IPS-20b (cell line): ENCODE measurements at regions not wholly inside any gene's neighbourhood (a gene's known extent, or its start where the extent isn't known, plus 50 kb on each side); places are given as distances from the start of the nearest gene placed in this dataset.
"Not testable (repeated sequence)": the region's sequence is repeated elsewhere in the genome, so short reads cannot be mapped to it uniquely, and the experiment has no call there.

Source experiments
- H3K27ac ChIP-seq: one replicate; pipeline ENCODE4 v1.5.1; 2013; ENCODE audit warnings: low read length
- H3K27me3 ChIP-seq: 2 replicates; pipeline ENCODE4 v1.6.1; 2013; ENCODE audit warnings: mild to moderate bottlenecking, low read length, inconsistent platforms; ENCODE audit not compliant: insufficient read depth
- H3K36me3 ChIP-seq: 2 replicates; pipeline ENCODE4 v1.6.1; 2013; ENCODE audit warnings: low read depth, mild to moderate bottlenecking, inconsistent platforms, low read length, moderate library complexity; ENCODE audit not compliant: insufficient read depth
- H3K4me1 ChIP-seq: 2 replicates; pipeline ENCODE4 v1.6.1; 2013; ENCODE audit warnings: mild to moderate bottlenecking, control low read depth, inconsistent platforms, low read length, moderate library complexity; ENCODE audit not compliant: insufficient read depth
- H3K4me3 ChIP-seq: 2 replicates; pipeline ENCODE4 v1.5.1; 2013; ENCODE audit warnings: mild to moderate bottlenecking, low read length, inconsistent platforms
- H3K9ac ChIP-seq: 2 replicates; pipeline ENCODE4 v1.6.1; 2013; ENCODE audit warnings: low read depth, mild to moderate bottlenecking, inconsistent platforms, low read length, moderate library complexity
- H3K9me3 ChIP-seq: 2 replicates; pipeline ENCODE4 v1.6.1; 2013; ENCODE audit warnings: mild to moderate bottlenecking, low read depth, low read length, inconsistent platforms; ENCODE audit not compliant: insufficient read depth

DNA sequence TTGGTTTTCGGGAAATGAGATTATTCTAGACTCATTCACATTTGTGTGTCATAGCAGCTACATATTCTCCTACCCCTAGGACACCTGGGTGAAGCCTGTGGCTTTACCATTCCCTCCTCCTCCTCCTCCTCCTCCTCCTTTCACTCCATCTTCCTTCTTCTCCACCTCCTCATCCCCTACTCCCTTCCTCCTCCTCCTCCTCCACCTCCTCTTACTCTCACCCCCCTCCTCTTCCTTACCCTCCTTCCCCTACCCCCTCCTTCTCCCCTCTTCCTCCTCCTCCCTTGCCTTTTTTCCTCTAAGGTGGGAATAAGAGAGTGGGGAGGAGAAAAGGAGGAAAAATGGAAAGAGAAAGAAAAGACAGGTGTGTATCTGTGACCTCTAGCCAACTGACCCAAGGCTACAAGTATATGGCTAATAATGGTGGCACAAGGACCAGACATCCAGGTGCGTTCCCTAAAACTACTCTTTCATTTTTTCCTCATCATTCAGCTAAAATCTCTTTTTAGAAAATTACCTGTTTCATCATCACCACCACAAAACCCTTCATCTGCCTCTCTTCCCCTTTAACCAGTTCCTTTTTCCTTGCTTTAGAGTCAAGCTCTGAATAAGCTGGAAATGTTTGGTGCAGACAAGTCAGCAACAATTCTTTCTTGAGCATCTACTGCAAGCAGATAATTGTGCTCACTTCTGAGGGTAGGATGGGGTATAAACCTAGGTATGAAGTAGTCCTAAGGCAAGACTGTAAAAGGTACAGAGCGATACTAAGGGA, 149.8 kb upstream of the FOXN3 start:
- Histone ChIP-seq H3K27me3 (no peaks in the 10 kb centered on the region), H3K9ac (no peak overlapping the region), H3K4me3 (no peak overlapping the region), H3K9me3 (no peaks in the 10 kb centered on the region), H3K36me3 (no peaks in the 10 kb centered on the region), H3K27ac (no peak overlapping the region), H3K4me1 (peaks cover 7% of the 10 kb centered on the region; the same call in 1 of the 2 replicates)

DNA sequence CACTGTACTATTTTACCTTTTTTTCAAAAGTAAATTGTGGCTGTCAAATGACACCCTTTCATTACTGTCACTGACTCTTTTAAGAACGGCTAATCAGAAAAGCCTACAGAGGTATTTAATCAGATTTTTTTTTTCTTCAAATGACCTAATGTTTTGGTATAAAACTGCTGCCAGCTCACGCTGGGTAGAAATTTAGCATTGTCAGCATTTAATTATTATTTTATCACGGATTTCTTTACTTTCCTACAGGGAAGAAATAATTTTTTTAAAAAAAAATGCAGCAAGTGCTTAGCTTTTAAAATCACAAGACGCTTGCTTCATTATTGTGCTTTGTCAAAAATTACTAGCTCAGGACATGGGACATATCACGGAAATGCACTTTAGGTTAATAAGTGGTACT, 149.1 kb upstream of the FOXN3 start:
- no peak overlapping the region for H3K27ac ChIP-seq
- no peak overlapping the region for H3K4me3 ChIP-seq
- H3K36me3 ChIP-seq: no peaks in the 10 kb centered on the region
- H3K4me1 ChIP-seq: peaks cover 7% of the 10 kb centered on the region; the same call in 1 of the 2 replicates
- no peak overlapping the region for H3K9ac ChIP-seq
- no peaks in the 10 kb centered on the region for H3K9me3 ChIP-seq
- no peaks in the 10 kb centered on the region for H3K27me3 ChIP-seq

DNA sequence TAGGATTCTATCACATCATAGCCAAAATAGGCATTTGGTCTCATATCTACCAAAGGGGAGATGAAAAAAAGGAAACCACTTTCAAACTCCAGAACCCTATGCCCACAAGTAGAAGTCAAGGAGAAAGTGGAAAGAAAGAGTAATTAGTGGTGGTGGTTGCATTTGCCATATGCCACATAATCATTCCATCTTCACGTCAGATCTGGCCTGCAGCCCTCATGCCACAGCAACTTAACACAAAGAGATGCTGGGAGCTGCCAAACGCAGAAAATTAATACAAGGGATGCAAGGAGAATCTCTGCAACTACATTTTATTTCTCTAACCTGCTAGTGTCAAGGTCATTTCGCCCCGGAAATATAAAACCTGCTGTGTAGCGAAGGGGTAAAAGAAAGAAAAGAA, 148.6 kb upstream of the FOXN3 start:
- 0 out of 2 replicates have a peak, but pooled peaks cover 2% of the 10 kb centered on the region for H3K36me3 ChIP-seq
- no peak overlapping the region for H3K9ac ChIP-seq
- peaks cover 7% of the 10 kb centered on the region; the same call in 1 of the 2 replicates for H3K4me1 ChIP-seq
- H3K27ac ChIP-seq: no peak overlapping the region
- no peaks in the 10 kb centered on the region for H3K27me3 ChIP-seq
- H3K9me3 ChIP-seq: no peaks in the 10 kb centered on the region
- no peak overlapping the region for H3K4me3 ChIP-seq

DNA sequence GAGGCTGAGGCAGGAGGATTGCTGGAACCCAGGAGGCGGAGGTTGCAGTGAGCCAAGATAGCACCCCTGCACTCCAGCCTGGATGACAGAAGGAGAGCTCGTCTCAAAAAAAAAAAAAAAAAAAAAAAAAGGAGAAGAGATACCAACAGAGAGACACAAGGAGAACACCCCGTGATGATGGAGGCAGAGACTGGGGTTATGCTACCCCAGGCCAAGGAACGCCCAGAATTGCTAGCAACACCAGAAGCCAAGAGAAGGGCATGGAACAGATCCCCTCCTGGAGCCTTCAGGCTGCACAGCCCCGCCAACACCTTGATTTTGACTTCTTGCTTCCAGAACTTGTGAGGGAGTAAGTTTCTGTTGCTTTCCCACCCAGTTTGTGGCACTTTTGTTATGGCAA, 148.0 kb upstream of the FOXN3 start:
- H3K27ac ChIP-seq: no peak overlapping the region
- H3K4me3 ChIP-seq: no peak overlapping the region
- H3K27me3 ChIP-seq: no peaks in the 10 kb centered on the region
- peaks cover 7% of the 10 kb centered on the region; the same call in 1 of the 2 replicates for H3K4me1 ChIP-seq
- H3K9me3 ChIP-seq: no peaks in the 10 kb centered on the region
- no peak overlapping the region for H3K9ac ChIP-seq
- 0 out of 2 replicates have a peak, but pooled peaks cover 4% of the 10 kb centered on the region for H3K36me3 ChIP-seq

- Histone ChIP-seq H3K4me1 (peaks cover 7% of the 10 kb centered on the region; the same call in 1 of the 2 replicates), H3K27me3 (no peaks in the 10 kb centered on the region), H3K4me3 (no peak overlapping the region), H3K9me3 (no peaks in the 10 kb centered on the region), H3K27ac (no peak overlapping the region), H3K9ac (no peak overlapping the region), H3K36me3 (0 out of 2 replicates have a peak, but pooled peaks cover 4% of the 10 kb centered on the region)
Measured at GRCh38 chr14:89564286-89564957, 147.4 kb upstream of the FOXN3 start.

GRCh38 chr14:89563471-89563870, 146.4 kb upstream of the FOXN3 start:
- H3K4me1 ChIP-seq: peaks cover 7% of the 10 kb centered on the region; the same call in 1 of the 2 replicates
- no peaks in the 10 kb centered on the region for H3K9me3 ChIP-seq
- H3K4me3 ChIP-seq: no peak overlapping the region
- H3K9ac ChIP-seq: no peak overlapping the region
- no peaks in the 10 kb centered on the region for H3K27me3 ChIP-seq
- peaks cover 11% of the 10 kb centered on the region for H3K36me3 ChIP-seq
- no peak overlapping the region for H3K27ac ChIP-seq

GRCh38 chr14:89551955-89552354, 134.9 kb upstream of the FOXN3 start:
- 0 out of 2 replicates have a peak, but pooled peaks cover 7% of the 10 kb centered on the region for H3K36me3 ChIP-seq
- no peak overlapping the region for H3K27ac ChIP-seq
- no peaks in the 10 kb centered on the region for H3K9me3 ChIP-seq
- H3K4me3 ChIP-seq: no peak overlapping the region
- H3K27me3 ChIP-seq: no peaks in the 10 kb centered on the region
- peaks cover 12% of the 10 kb centered on the region for H3K4me1 ChIP-seq
- H3K9ac ChIP-seq: no peak overlapping the region

- 0 out of 2 replicates have a peak, but pooled peaks cover 4% of the 10 kb centered on the region for H3K36me3 ChIP-seq
- no peak overlapping the region for H3K4me3 ChIP-seq
- no peak overlapping the region for H3K27ac ChIP-seq
- H3K9me3 ChIP-seq: no peaks in the 10 kb centered on the region
- H3K27me3 ChIP-seq: no peaks in the 10 kb centered on the region
- peaks cover 12% of the 10 kb centered on the region for H3K4me1 ChIP-seq
- no peak overlapping the region for H3K9ac ChIP-seq
Measured at GRCh38 chr14:89551432-89551831, 134.4 kb upstream of the FOXN3 start.

- no peak overlapping the region for H3K9ac ChIP-seq
- 0 out of 2 replicates have a peak, but pooled peaks cover 4% of the 10 kb centered on the region for H3K36me3 ChIP-seq
- H3K27me3 ChIP-seq: no peaks in the 10 kb centered on the region
- no peaks in the 10 kb centered on the region for H3K9me3 ChIP-seq
- no peak overlapping the region for H3K4me3 ChIP-seq
- H3K4me1 ChIP-seq: peaks cover 14% of the 10 kb centered on the region
- no peak overlapping the region for H3K27ac ChIP-seq
Measured at GRCh38 chr14:89550821-89551220, 133.8 kb upstream of the FOXN3 start.

- H3K36me3 ChIP-seq: 0 out of 2 replicates have a peak, but pooled peaks cover 4% of the 10 kb centered on the region
- no peaks in the 10 kb centered on the region for H3K27me3 ChIP-seq
- H3K4me1 ChIP-seq: peaks cover 20% of the 10 kb centered on the region
- no peak overlapping the region for H3K4me3 ChIP-seq
- H3K9ac ChIP-seq: no peak overlapping the region
- H3K9me3 ChIP-seq: no peaks in the 10 kb centered on the region
- H3K27ac ChIP-seq: no peak overlapping the region
Measured at GRCh38 chr14:89549381-89550125, 132.5 kb upstream of the FOXN3 start.

GRCh38 chr14:89547047-89547446, 130.0 kb upstream of the FOXN3 start:
- H3K4me3 ChIP-seq, H3K9me3 ChIP-seq, H3K9ac ChIP-seq, H3K27ac ChIP-seq, H3K27me3 ChIP-seq, H3K36me3 ChIP-seq: not testable (repeated sequence)
- H3K4me1 ChIP-seq: peaks cover 37% of the 10 kb centered on the region
